OCI-LY1 (cell line): ENCODE measurements at regions not wholly inside any gene's neighbourhood (a gene's known extent, or its start where the extent isn't known, plus 50 kb on each side); places are given as distances from the start of the nearest gene placed in this dataset.

Source experiments
- H2AFZ ChIP-seq: fragments of 200-600 bp; sonication (generic), shearing (Covaris generic); 2 replicates; pipeline ENCODE4 v1.6.0; 2014; ENCODE audit warnings: antibody characterized with exemption, mild to moderate bottlenecking, low read length
- H3F3A ChIP-seq: fragments of 200-600 bp; sonication (generic), shearing (Covaris generic); 2 replicates; pipeline ENCODE4 v1.6.0; 2014; ENCODE audit warnings: mild to moderate bottlenecking, antibody characterized with exemption, low read length, moderate library complexity; ENCODE audit not compliant: insufficient read depth
- H3K27ac ChIP-seq: fragments of 200-600 bp; sonication (generic); 2 replicates; pipeline ENCODE4 v1.5.1; 2014; ENCODE audit warnings: low read length, mixed run types, mild to moderate bottlenecking, low read depth; ENCODE audit not compliant: poor library complexity, severe bottlenecking
- H3K27me3 ChIP-seq: fragments of 200-600 bp; sonication (generic); 2 replicates; pipeline ENCODE4 v1.6.0; 2014; ENCODE audit warnings: antibody characterized with exemption, mild to moderate bottlenecking, low read length, moderate library complexity; ENCODE audit not compliant: insufficient read depth
- H3K36me3 ChIP-seq: fragments of 200-600 bp; sonication (generic); 2 replicates; pipeline ENCODE4 v1.6.1; 2014; ENCODE audit warnings: mild to moderate bottlenecking, antibody characterized with exemption, low read length, moderate library complexity, mixed read lengths; ENCODE audit not compliant: insufficient read depth
- H3K4me1 ChIP-seq: fragments of 200-600 bp; sonication (generic); 2 replicates; pipeline ENCODE4 v1.5.1; 2014; ENCODE audit warnings: mild to moderate bottlenecking, low read length, moderate library complexity; ENCODE audit not compliant: insufficient read depth, severe bottlenecking
- H3K4me2 ChIP-seq: fragments of 200-600 bp; sonication (generic), shearing (Covaris generic); 2 replicates; pipeline ENCODE4 v1.6.1; 2014; ENCODE audit warnings: low read length
- H3K4me3 ChIP-seq: fragments of 200-600 bp; sonication (generic); 2 replicates; pipeline ENCODE4 v1.5.1; 2014; ENCODE audit warnings: low read length, low read depth, mild to moderate bottlenecking, mixed read lengths; ENCODE audit not compliant: poor library complexity, severe bottlenecking
- H3K79me2 ChIP-seq: fragments of 200-600 bp; shearing (Covaris generic); 2 replicates; pipeline ENCODE4 v1.6.1; 2016; ENCODE audit warnings: mixed run types, low read length, mixed read lengths; ENCODE audit not compliant: insufficient read depth
- H3K9ac ChIP-seq: fragments of 200-600 bp; sonication (generic), shearing (Covaris generic); 2 replicates; pipeline ENCODE4 v1.6.1; 2014; ENCODE audit warnings: mild to moderate bottlenecking, low read length, mixed read lengths
- H3K9me2 ChIP-seq: fragments of 200-600 bp; sonication (generic), shearing (Covaris generic); 2 replicates; pipeline ENCODE4 v1.6.1; 2014; ENCODE audit warnings: low read depth, mild to moderate bottlenecking, low read length, mixed read lengths
- H3K9me3 ChIP-seq: fragments of 200-600 bp; shearing (Covaris generic); 2 replicates; pipeline ENCODE4 v1.6.1; 2014; ENCODE audit warnings: low read length, mixed read lengths
- H4K20me1 ChIP-seq: fragments of 200-600 bp; sonication (generic), shearing (Covaris generic); 2 replicates; pipeline ENCODE4 v1.6.0; 2016; ENCODE audit warnings: mild to moderate bottlenecking, low read length; ENCODE audit not compliant: insufficient read depth
- CTCF ChIP-seq: fragments of 200-600 bp; sonication (generic), shearing (Covaris generic); IDR thresholded peaks from 2 replicates; pipeline ENCODE4 v1.5.1; 2017; ENCODE audit warnings: mild to moderate bottlenecking, antibody characterized with exemption, low read length, moderate library complexity, mixed read lengths
- EZH2 ChIP-seq: fragments of 200-600 bp; sonication (generic), shearing (Covaris generic); IDR thresholded peaks from 2 replicates; pipeline ENCODE4 v1.8.0; 2017; ENCODE audit warnings: borderline replicate concordance, mixed run types, mild to moderate bottlenecking, antibody characterized with exemption, low read length, moderate library complexity, mixed read lengths

DNA sequence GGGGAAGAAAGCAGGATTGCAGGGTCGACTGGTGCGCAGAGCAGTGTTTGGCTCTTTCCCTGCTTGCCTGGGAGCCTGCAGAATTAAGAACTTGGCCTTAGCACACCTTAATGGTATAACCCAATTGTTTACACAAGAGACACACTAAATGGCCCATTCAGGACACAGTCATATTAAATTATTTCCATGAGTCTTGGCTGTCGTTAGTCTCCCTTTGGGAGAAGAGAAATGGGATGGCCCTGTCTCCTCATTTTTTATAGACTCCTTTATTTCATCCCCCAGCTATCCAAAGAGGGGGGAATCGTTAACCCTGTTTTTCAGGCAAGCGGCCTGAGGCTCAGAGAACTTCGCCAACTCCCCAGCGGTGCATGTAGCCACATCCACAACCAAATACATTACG lies 282.5 kb downstream of the SUCLA2 start:
- Histone ChIP-seq H3K4me1 (no peaks in the 10 kb centered on the region), H3F3A (no peaks in the 10 kb centered on the region), H3K9me2 (no peaks in the 10 kb centered on the region), H3K79me2 (no peaks in the 10 kb centered on the region), H3K9ac (no peak overlapping the region), H2AFZ (no peak overlapping the region), H3K4me3 (no peak overlapping the region), H4K20me1 (no peaks in the 10 kb centered on the region), H3K4me2 (no peak overlapping the region), H3K27me3 (no peaks in the 10 kb centered on the region), H3K9me3 (no peaks in the 10 kb centered on the region), H3K36me3 (no peaks in the 10 kb centered on the region), H3K27ac (no peak overlapping the region)
- TF ChIP-seq CTCF (no peak), EZH2 (no peak)

- no peak overlapping the region for H3K27ac ChIP-seq
Observed at GRCh38 chr13:47708386-47708785, 292.7 kb downstream of the SUCLA2 start.

GRCh38 chr13:47707414-47707813 lies 293.7 kb downstream of the SUCLA2 start:
- no peak overlapping the region for H3K4me3 ChIP-seq
- no peaks in the 10 kb centered on the region for H3K9me2 ChIP-seq
- no peaks in the 10 kb centered on the region for H3K4me1 ChIP-seq
- H3K9ac ChIP-seq, result no peak overlapping the region
- H3K9me3 ChIP-seq, result no peaks in the 10 kb centered on the region
- H4K20me1 ChIP-seq, result no peaks in the 10 kb centered on the region
- H3K4me2 ChIP-seq, result no peak overlapping the region
- no peak overlapping the region for H3K27ac ChIP-seq
- no peaks in the 10 kb centered on the region for H3F3A ChIP-seq
- no peak for TF ChIP-seq CTCF
- no peak for TF ChIP-seq EZH2
- no peaks in the 10 kb centered on the region for H3K79me2 ChIP-seq
- H3K27me3 ChIP-seq, result no peaks in the 10 kb centered on the region
- no peak overlapping the region for H2AFZ ChIP-seq
- H3K36me3 ChIP-seq, result no peaks in the 10 kb centered on the region

More at GRCh38 chr13:47708386-47708785, 292.7 kb downstream of the SUCLA2 start:
- H2AFZ ChIP-seq, result no peak overlapping the region
- H4K20me1 ChIP-seq, result no peaks in the 10 kb centered on the region
- H3K9ac ChIP-seq, result no peak overlapping the region
- H3F3A ChIP-seq, result no peaks in the 10 kb centered on the region
- no peak overlapping the region for H3K4me3 ChIP-seq
- H3K9me3 ChIP-seq, result no peaks in the 10 kb centered on the region
- H3K27me3 ChIP-seq, result no peaks in the 10 kb centered on the region
- H3K9me2 ChIP-seq, result no peaks in the 10 kb centered on the region
- H3K79me2 ChIP-seq, result no peaks in the 10 kb centered on the region
- TF ChIP-seq CTCF, result no peak
- TF ChIP-seq EZH2, result no peak
- no peak overlapping the region for H3K4me2 ChIP-seq
- no peaks in the 10 kb centered on the region for H3K36me3 ChIP-seq
- no peaks in the 10 kb centered on the region for H3K4me1 ChIP-seq
